Stimulated activated naive CD4-positive, alpha-beta T cell (primary cell): ENCODE measurements at regions not wholly inside any gene's neighbourhood (a gene's known extent, or its start where the extent isn't known, plus 50 kb on each side); places are given as distances from the start of the nearest gene placed in this dataset.
A peak's percentile ranks its signal among the peaks of the same experiment; 100 is the strongest.

Source experiments
- DNase-seq, 6 experiments: peaks; one replicate each; lab custom pipeline; 2025; lab: John Stamatoyannopoulos, UW

GRCh38 chr16:85990861-85991301, 91.9 kb downstream of the IRF8 start:
- no peak for DNase-seq

GRCh38 chr16:85991425-85991824, 92.5 kb downstream of the IRF8 start:
- no peak for DNase-seq

- no peak for DNase-seq
These were observed 92.9 kb downstream of the IRF8 start for GRCh38 chr16:85991856-85992255.

GRCh38 chr16:85992359-85992758, 93.4 kb downstream of the IRF8 start:
- no peak for DNase-seq

GRCh38 chr16:85992779-85993178, 93.8 kb downstream of the IRF8 start:
- no peak for DNase-seq

- DNase-seq: no peak
These were observed 95.8 kb downstream of the IRF8 start for GRCh38 chr16:85994492-85995490.

GRCh38 chr16:85995541-85996423, 96.8 kb downstream of the IRF8 start:
- DNase-seq: no peak

GRCh38 chr16:85996843-85997242, 97.9 kb downstream of the IRF8 start:
- no peak for DNase-seq

- no peak for DNase-seq
These were observed 99.4 kb downstream of the IRF8 start for GRCh38 chr16:85998171-85998867.

- DNase-seq: no peak
These were observed 100.1 kb downstream of the IRF8 start for GRCh38 chr16:85998868-85999729.

- DNase-seq: no peak
These were observed 100.8 kb downstream of the IRF8 start for GRCh38 chr16:85999778-86000177.

- no peak for DNase-seq
These were observed 103.4 kb downstream of the IRF8 start for GRCh38 chr16:86002178-86002900.

- no peak for DNase-seq
These were observed 108.6 kb downstream of the IRF8 start for GRCh38 chr16:86007524-86007923.

- DNase-seq: no peak
These were observed 111.7 kb downstream of the IRF8 start for GRCh38 chr16:86010680-86011141.

GRCh38 chr16:86011532-86011931, 112.6 kb downstream of the IRF8 start:
- no peak for DNase-seq

GRCh38 chr16:86012221-86012620, 113.3 kb downstream of the IRF8 start:
- DNase-seq: no peak

GRCh38 chr16:86013867-86014266, 114.9 kb downstream of the IRF8 start:
- DNase-seq: no peak

GRCh38 chr16:86015606-86016005, 116.6 kb downstream of the IRF8 start:
- no peak for DNase-seq

GRCh38 chr16:86016201-86016965, 117.4 kb downstream of the IRF8 start:
- peak in 3 of 6 experiments; percentile 11 to 41 (median 33) for DNase-seq
